ENCODE measurements at regions not wholly inside any gene's neighbourhood (a gene's known extent, or its start where the extent isn't known, plus 50 kb on each side); places are given as distances from the start of the nearest gene placed in this dataset.
A peak's percentile ranks its signal among the peaks of the same experiment; 100 is the strongest.
"Not testable (repeated sequence)": the region's sequence is repeated elsewhere in the genome, so short reads cannot be mapped to it uniquely, and the experiment has no call there.

GRCh38 chr18:60130284-60130683, 230.5 kb downstream of the PMAIP1 start:
- DNase-seq = peak in 1 of 2 experiments; percentile 66

- DNase-seq = no peak
Observed at GRCh38 chr18:60123031-60123430, 223.2 kb downstream of the PMAIP1 start.

- no peak for DNase-seq
Observed at GRCh38 chr18:60122339-60122738, 222.5 kb downstream of the PMAIP1 start.

GRCh38 chr18:60120231-60120750, 220.5 kb downstream of the PMAIP1 start:
- DNase-seq = no peak

GRCh38 chr18:60117321-60117720, 217.5 kb downstream of the PMAIP1 start:
- DNase-seq = no peak

GRCh38 chr18:60113396-60113795, 213.6 kb downstream of the PMAIP1 start:
- DNase-seq = peak in 1 of 2 experiments; percentile 1

GRCh38 chr18:60112369-60112768, 212.6 kb downstream of the PMAIP1 start:
- no peak for DNase-seq

GRCh38 chr18:60111525-60111924, 211.7 kb downstream of the PMAIP1 start:
- no peak for DNase-seq

GRCh38 chr18:60110836-60111235, 211.0 kb downstream of the PMAIP1 start:
- DNase-seq = no peak

GRCh38 chr18:60100778-60101177, 201.0 kb downstream of the PMAIP1 start:
- DNase-seq = peak in 1 of 2 experiments; percentile 4

- no peak for DNase-seq
Observed at GRCh38 chr18:60099709-60100108, 199.9 kb downstream of the PMAIP1 start.

- no peak for DNase-seq
Observed at GRCh38 chr18:60096428-60096827, 196.6 kb downstream of the PMAIP1 start.

GRCh38 chr18:60092073-60092472, 192.3 kb downstream of the PMAIP1 start:
- DNase-seq = no peak

GRCh38 chr18:60090170-60090569, 190.4 kb downstream of the PMAIP1 start:
- peak in 1 of 2 experiments; percentile 38 for DNase-seq

- no peak for DNase-seq
Observed at GRCh38 chr18:60082790-60083189, 183.0 kb downstream of the PMAIP1 start.

- DNase-seq = no peak
Observed at GRCh38 chr18:60082282-60082681, 182.5 kb downstream of the PMAIP1 start.

- DNase-seq = no peak
Observed at GRCh38 chr18:60075477-60075876, 175.7 kb downstream of the PMAIP1 start.

- no peak for DNase-seq
Observed at GRCh38 chr18:60070631-60071030, 170.8 kb downstream of the PMAIP1 start.

- peak in 1 of 2 experiments; percentile 10 for DNase-seq
Observed at GRCh38 chr18:60069145-60069544, 169.3 kb downstream of the PMAIP1 start.

GRCh38 chr18:60067426-60068210, 167.8 kb downstream of the PMAIP1 start:
- DNase-seq = no peak

GRCh38 chr18:60066219-60066975, 166.6 kb downstream of the PMAIP1 start:
- DNase-seq = no peak

- no peak for DNase-seq
Observed at GRCh38 chr18:60064271-60064670, 164.5 kb downstream of the PMAIP1 start.

- DNase-seq = not testable (repeated sequence)
Observed at GRCh38 chr18:60062831-60063230, 163.0 kb downstream of the PMAIP1 start.

GRCh38 chr18:60062396-60062795, 162.6 kb downstream of the PMAIP1 start:
- no peak for DNase-seq

Measured in NCI-H524 (cell line).